ENCODE measurements at regions not wholly inside any gene's neighbourhood (a gene's known extent, or its start where the extent isn't known, plus 50 kb on each side); places are given as distances from the start of the nearest gene placed in this dataset.

DNA sequence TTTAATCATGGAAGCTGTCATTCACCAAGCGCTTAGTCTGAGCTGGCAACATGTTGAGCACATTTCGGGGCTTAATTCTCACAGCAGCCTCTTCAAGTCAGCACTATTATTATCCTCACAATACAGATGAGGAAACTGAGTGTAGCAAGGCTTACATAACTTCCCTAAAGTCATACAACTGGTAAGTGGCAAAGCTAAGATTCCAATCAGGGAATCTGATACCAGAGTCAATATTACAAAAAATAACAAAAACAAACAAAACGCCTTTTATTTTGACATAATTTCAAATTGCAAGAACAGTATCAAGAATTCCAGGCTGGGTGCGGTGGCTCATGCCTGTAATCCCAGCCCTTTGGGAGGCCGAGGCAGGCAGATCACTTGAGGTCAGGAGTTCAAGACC, 120.4 kb upstream of the DUSP21 start (continued):
- TF ChIP-seq HMGXB4 (CRISPR knock-in tag; IDR thresholded peaks at IDR 0.05; ENCODE audit: borderline replicate concordance) (no peak), RCOR1 (IDR thresholded peaks at IDR 0.05; ENCODE audit: low read depth, low read length) (no peak), HOXB5 (CRISPR knock-in tag; IDR thresholded peaks at IDR 0.05) (no peak), MYC (IDR thresholded peaks at IDR 0.05; ENCODE audit: borderline replicate concordance, low read length) (no peak), RFX5 (IDR thresholded peaks at IDR 0.05) (no peak), TP53 (CRISPR knock-in tag; IDR thresholded peaks at IDR 0.05) (no peak)

- WGBS (ENCODE audit: missing lambda C conversion rate), result 87% methylated on average over 5 of the region's 5 CpGs
- peaks cover 6% of the 10 kb centered on the region; the same call in 1 of the 3 replicates for H3K4me1 ChIP-seq
- DNase-seq (ENCODE audit: low read depth in 1 of 2, low spot score in 1 of 2), result no peak
- ChIA-PET POLR2A (no interaction called here), CTCF (interaction anchor here (1.0 kb wide), 1 partner anchor 42 kb away, joined by 4 read pairs; no protein-coding TSS in a partner anchor)
- H3K9me3 ChIP-seq, result no peaks in the 10 kb centered on the region
- FAIRE-seq, result no peak
- ATAC-seq, result no peak
- no peak overlapping the region for H3K4me3 ChIP-seq
- H3K4me2 ChIP-seq, result no peak overlapping the region
- TF ChIP-seq HEYL (CRISPR knock-in tag; IDR thresholded peaks at IDR 0.05) (no peak), CTCF (IDR thresholded peaks at IDR 0.05) (no peak), EHF (CRISPR knock-in tag; IDR thresholded peaks at IDR 0.05) (no peak), ATOH8 (CRISPR knock-in tag; IDR thresholded peaks at IDR 0.05; ENCODE audit: low read depth) (no peak), ZSCAN20 (CRISPR knock-in tag; IDR thresholded peaks at IDR 0.05) (no peak), MAZ (IDR thresholded peaks at IDR 0.05; ENCODE audit: borderline replicate concordance, low read depth, low read length) (no peak), SREBF2 (IDR thresholded peaks at IDR 0.05) (no peak), RAD21 (conservative IDR thresholded peaks at IDR 0.05 in 1 of 2, IDR thresholded peaks at IDR 0.05 in 1 of 2) (no peak), NR3C1 (IDR thresholded peaks at IDR 0.05) (no peak), ESRRA (IDR thresholded peaks at IDR 0.05; ENCODE audit: borderline replicate concordance, low read length) (no peak), SMC3 (IDR thresholded peaks at IDR 0.05) (no peak)
- no peak overlapping the region for H3K27ac ChIP-seq
Observed at GRCh38 chrX:44708470-44708869, 135.4 kb upstream of the DUSP21 start.

DNA sequence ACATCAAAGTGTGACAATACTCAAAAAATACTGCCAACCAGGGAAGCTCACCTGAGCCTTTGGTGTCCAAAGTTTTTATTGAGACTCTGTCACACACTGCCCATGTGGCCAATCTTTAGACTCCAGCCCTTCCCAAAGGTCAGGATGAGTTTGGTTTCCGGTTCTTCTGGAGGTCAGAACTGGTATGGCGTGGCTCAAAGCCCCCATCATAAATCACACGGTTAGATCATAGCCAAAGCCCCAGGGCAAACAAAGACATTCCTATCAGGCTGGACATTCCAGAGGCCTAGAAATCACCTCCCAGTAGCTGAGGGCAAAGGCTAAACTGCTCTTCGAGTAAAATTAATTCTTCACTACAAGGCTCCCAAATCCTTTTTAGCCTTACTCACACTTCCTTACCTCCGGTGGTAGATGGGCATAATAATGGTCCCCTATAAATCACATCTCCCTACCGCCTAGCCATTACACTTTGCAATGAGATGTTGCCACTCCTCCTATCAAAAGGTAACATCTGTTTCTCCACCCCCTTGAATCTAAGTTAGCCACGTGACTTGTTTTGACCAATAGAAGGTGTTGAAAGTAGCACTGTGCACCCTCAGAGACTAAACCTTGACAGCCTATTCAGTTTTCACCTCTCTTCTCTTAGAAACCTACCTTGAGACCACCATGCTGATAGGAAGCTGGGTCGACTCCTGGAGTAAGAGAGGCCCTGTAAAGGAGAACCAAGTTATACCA, 137.8 kb upstream of the DUSP21 start:
- no peaks in the 10 kb centered on the region for H3K9me3 ChIP-seq
- peaks cover 6% of the 10 kb centered on the region; the same call in 1 of the 3 replicates for H3K4me1 ChIP-seq
- peak overlapping the region; percentile 31; the same call in 1 of the 3 replicates for H3K4me2 ChIP-seq
- ATAC-seq (peak; percentile 34 to 80; a peak in 4 of 6 replicates), DNase-seq (ENCODE audit: low read depth in 1 of 2, low spot score in 1 of 2) (peak in 1 of 2 experiments; percentile 54), FAIRE-seq (peak; percentile 76)
- WGBS (ENCODE audit: missing lambda C conversion rate), result 26% methylated on average over 8 of the region's 8 CpGs
- TF ChIP-seq USF2 (IDR thresholded peaks at IDR 0.05), result 0 out of 2 replicates have a peak, but pooled peaks have one; percentile 13
- no peak for TF ChIP-seq SMC3 (IDR thresholded peaks at IDR 0.05)
- ChIA-PET CTCF (interaction anchor here (0.6 kb wide), 1 partner anchor 19 kb away, joined by 3 read pairs; no protein-coding TSS in a partner anchor), POLR2A (no interaction called here)
- no peak overlapping the region for H3K27ac ChIP-seq
- H3K4me3 ChIP-seq, result no peak overlapping the region
